Right lobe of liver (tissue), 4 donors: ENCODE measurements at regions not wholly inside any gene's neighbourhood (a gene's known extent, or its start where the extent isn't known, plus 50 kb on each side); places are given as distances from the start of the nearest gene placed in this dataset.

Experiments used
- POLR2A ChIP-seq: fragments of 450-650 bp; IDR thresholded peaks from one replicate; pipeline ENCODE4 v1.6.1; 2017; ENCODE audit warnings: antibody characterized with exemption, mild to moderate bottlenecking
- TF ChIP-seq, protein P1 (sequence below), 4 donors: fragments of 200-600 bp in 3 of 4; fragments of 450-650 bp in 1 of 4; IDR thresholded peaks; one replicate each; pipeline versions ENCODE4 v1.5.1 to v1.8.0; 2016 to 2022; ENCODE audit warnings: antibody characterized with exemption in 4 of 4, mild to moderate bottlenecking in 2 of 4
- donor health status: DM: no; HTN: no; CAD: no.
- donor health status: DM: no; HTN: no; CAD: no.
- donor health status: DM: no; HTN: yes; CAD: no.

DNA sequence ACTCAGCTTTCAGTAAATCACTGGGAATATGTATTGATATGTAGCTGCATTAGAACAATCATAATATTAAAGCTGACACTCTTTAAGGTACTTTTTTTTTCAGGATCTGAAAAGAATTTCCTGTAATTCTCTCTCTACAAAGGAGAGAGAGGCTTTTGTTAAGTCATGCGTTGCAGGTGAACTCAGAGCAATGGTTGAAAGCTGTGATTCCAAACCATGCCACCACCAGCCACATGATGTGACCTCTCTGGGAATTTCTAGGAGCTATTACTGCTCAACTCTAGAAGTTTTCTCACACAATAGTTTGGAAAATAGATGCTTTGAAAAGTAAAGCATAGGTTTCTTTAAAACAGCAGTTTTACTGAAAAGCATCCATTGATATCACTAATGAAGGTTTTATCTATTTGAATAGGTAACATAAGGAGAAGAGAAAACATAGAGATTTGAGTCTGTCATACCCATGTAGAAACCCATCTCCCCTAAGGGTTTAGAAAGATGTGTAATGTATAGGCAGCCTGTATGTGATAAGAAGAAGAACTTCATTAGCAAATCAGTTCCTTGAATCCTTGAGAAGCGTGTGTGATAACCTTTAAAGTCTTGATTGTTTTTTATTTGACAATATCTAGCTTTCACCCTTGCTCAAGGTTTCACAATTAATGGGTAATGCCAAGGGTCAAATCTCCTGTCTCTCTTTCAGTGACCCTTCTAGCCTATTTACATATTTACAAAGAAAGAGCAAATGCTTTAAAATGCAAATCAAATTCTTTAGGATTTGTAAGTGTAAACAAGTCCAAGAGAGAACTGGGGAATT is 161.0 kb upstream of the ANKRD50 start:
- TF ChIP-seq, protein P1, sequence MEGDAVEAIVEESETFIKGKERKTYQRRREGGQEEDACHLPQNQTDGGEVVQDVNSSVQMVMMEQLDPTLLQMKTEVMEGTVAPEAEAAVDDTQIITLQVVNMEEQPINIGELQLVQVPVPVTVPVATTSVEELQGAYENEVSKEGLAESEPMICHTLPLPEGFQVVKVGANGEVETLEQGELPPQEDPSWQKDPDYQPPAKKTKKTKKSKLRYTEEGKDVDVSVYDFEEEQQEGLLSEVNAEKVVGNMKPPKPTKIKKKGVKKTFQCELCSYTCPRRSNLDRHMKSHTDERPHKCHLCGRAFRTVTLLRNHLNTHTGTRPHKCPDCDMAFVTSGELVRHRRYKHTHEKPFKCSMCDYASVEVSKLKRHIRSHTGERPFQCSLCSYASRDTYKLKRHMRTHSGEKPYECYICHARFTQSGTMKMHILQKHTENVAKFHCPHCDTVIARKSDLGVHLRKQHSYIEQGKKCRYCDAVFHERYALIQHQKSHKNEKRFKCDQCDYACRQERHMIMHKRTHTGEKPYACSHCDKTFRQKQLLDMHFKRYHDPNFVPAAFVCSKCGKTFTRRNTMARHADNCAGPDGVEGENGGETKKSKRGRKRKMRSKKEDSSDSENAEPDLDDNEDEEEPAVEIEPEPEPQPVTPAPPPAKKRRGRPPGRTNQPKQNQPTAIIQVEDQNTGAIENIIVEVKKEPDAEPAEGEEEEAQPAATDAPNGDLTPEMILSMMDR (IDR thresholded peaks at IDR 0.05) = no peak
- TF ChIP-seq POLR2A = no peak
